ENCODE measurements at regions not wholly inside any gene's neighbourhood (a gene's known extent, or its start where the extent isn't known, plus 50 kb on each side); places are given as distances from the start of the nearest gene placed in this dataset.

GRCh38 chr10:22853906-22854447 lies 73.9 kb upstream of the ARMC3 start:
- TF ChIP-seq FOXP2 (optimal IDR thresholded peaks at IDR 0.05; ENCODE audit: borderline replicate concordance, extremely low read depth, extremely low read length, insufficient read depth) (no peak), POLR2AphosphoS5 (IDR thresholded peaks at IDR 0.05; ENCODE audit: low read depth, low read length) (no peak), SIN3A (IDR thresholded peaks at IDR 0.05; ENCODE audit: borderline replicate concordance, insufficient read depth, low read length) (no peak), REST (IDR thresholded peaks at IDR 0.05; ENCODE audit: insufficient read depth in 1 of 2, low read depth in 2 of 2, low read length in 2 of 2) (no peak), TAF1 (IDR thresholded peaks at IDR 0.05; ENCODE audit: borderline replicate concordance, insufficient read depth, low read length) (no peak)

GRCh38 chr10:22852712-22853353 lies 75.0 kb upstream of the ARMC3 start:
- TF ChIP-seq TAF1 (IDR thresholded peaks at IDR 0.05; ENCODE audit: borderline replicate concordance, insufficient read depth, low read length) = no peak
- TF ChIP-seq REST (IDR thresholded peaks at IDR 0.05; ENCODE audit: insufficient read depth in 1 of 2, low read depth in 2 of 2, low read length in 2 of 2) = no peak
- TF ChIP-seq POLR2AphosphoS5 (IDR thresholded peaks at IDR 0.05; ENCODE audit: low read depth, low read length) = no peak
- TF ChIP-seq SIN3A (IDR thresholded peaks at IDR 0.05; ENCODE audit: borderline replicate concordance, insufficient read depth, low read length) = no peak

- TF ChIP-seq FOXP2 (optimal IDR thresholded peaks at IDR 0.05; ENCODE audit: borderline replicate concordance, extremely low read depth, extremely low read length, insufficient read depth) = no peak
Measured at GRCh38 chr10:22851865-22852239, 76.0 kb upstream of the ARMC3 start.

DNA sequence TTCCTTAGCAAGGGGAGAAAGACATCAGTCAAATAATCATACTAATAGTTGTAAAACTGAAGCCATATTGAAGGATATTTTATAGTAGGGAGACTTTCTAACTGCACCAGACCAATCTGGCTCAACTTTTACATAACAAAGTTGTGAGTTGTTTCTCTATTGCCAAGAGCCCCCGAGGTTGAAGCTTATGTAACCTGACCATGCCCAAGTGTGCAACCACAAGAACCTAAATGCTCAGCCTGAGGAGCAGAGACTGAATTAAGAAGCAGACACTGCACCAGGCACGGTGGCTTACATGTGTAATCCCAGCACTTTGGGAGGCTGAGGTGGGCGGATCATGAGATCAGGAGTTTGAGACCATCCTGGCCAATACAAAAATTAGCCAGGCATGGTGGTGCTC lies 77.3 kb upstream of the ARMC3 start:
- no peak for TF ChIP-seq POLR2AphosphoS5 (IDR thresholded peaks at IDR 0.05; ENCODE audit: low read depth, low read length)
- TF ChIP-seq FOXP2 (optimal IDR thresholded peaks at IDR 0.05; ENCODE audit: borderline replicate concordance, extremely low read depth, extremely low read length, insufficient read depth) = no peak
- no peak for TF ChIP-seq REST (IDR thresholded peaks at IDR 0.05; ENCODE audit: insufficient read depth in 1 of 2, low read depth in 2 of 2, low read length in 2 of 2)
- no peak for TF ChIP-seq SIN3A (IDR thresholded peaks at IDR 0.05; ENCODE audit: borderline replicate concordance, insufficient read depth, low read length)
- no peak for TF ChIP-seq TAF1 (IDR thresholded peaks at IDR 0.05; ENCODE audit: borderline replicate concordance, insufficient read depth, low read length)

GRCh38 chr10:22849077-22849805 lies 78.6 kb upstream of the ARMC3 start:
- TF ChIP-seq FOXP2 (optimal IDR thresholded peaks at IDR 0.05; ENCODE audit: borderline replicate concordance, extremely low read depth, extremely low read length, insufficient read depth) (no peak), SIN3A (IDR thresholded peaks at IDR 0.05; ENCODE audit: borderline replicate concordance, insufficient read depth, low read length) (no peak)

DNA sequence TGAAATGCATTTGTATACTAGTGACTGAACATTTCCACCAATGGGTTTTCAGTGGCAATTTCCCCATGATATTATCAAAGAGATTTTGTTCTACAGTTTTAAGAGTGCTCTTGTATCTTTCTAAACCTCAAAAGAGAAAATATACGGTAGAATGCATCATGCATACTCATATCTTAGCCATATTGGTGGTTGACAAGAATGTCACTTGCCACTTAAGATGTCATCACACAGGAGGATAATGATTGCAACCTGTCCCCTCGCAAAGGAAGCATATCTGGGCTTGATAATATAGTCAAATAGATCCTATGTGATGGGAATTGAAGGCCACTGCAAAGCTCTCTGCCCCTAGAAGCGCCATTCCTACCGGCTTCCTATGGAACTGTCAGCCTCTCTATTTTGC lies 79.3 kb upstream of the ARMC3 start:
- TF ChIP-seq REST (IDR thresholded peaks at IDR 0.05; ENCODE audit: insufficient read depth in 1 of 2, low read depth in 2 of 2, low read length in 2 of 2) (no peak), TAF1 (IDR thresholded peaks at IDR 0.05; ENCODE audit: borderline replicate concordance, insufficient read depth, low read length) (no peak), SIN3A (IDR thresholded peaks at IDR 0.05; ENCODE audit: borderline replicate concordance, insufficient read depth, low read length) (no peak), FOXP2 (optimal IDR thresholded peaks at IDR 0.05; ENCODE audit: borderline replicate concordance, extremely low read depth, extremely low read length, insufficient read depth) (no peak), POLR2AphosphoS5 (IDR thresholded peaks at IDR 0.05; ENCODE audit: low read depth, low read length) (no peak)

Measured in PFSK-1 (cell line).